HCT116 (cell line): ENCODE measurements at regions not wholly inside any gene's neighbourhood (a gene's known extent, or its start where the extent isn't known, plus 50 kb on each side); places are given as distances from the start of the nearest gene placed in this dataset.
"Not testable (repeated sequence)": the region's sequence is repeated elsewhere in the genome, so short reads cannot be mapped to it uniquely, and the experiment has no call there.

ENCODE experiments used
- RAD21 ChIP-seq: IDR thresholded peaks from 2 replicates; pipeline ENCODE4 v1.6.1; 2012; ENCODE audit warnings: low read depth, mild to moderate bottlenecking
- TF ChIP-seq, protein P1 (sequence below), 3 experiments: fragments of 200-600 bp in 1 of 3; sonication (generic) in 1 of 3; IDR thresholded peaks in 2 of 3; conservative IDR thresholded peaks in 1 of 3; 2 replicates each; pipeline ENCODE4 v1.5.1; 2012 to 2017; ENCODE audit warnings: low read depth in 2 of 3, low read length in 2 of 3, antibody characterized with exemption in 1 of 3, borderline replicate concordance in 1 of 3, control low read depth in 1 of 3, mild to moderate bottlenecking in 1 of 3, mixed read lengths in 1 of 3, mixed run types in 1 of 3, moderate library complexity in 1 of 3; ENCODE audit not compliant: insufficient read depth in 1 of 3

- not testable (repeated sequence) for TF ChIP-seq RAD21
- TF ChIP-seq, protein P1, sequence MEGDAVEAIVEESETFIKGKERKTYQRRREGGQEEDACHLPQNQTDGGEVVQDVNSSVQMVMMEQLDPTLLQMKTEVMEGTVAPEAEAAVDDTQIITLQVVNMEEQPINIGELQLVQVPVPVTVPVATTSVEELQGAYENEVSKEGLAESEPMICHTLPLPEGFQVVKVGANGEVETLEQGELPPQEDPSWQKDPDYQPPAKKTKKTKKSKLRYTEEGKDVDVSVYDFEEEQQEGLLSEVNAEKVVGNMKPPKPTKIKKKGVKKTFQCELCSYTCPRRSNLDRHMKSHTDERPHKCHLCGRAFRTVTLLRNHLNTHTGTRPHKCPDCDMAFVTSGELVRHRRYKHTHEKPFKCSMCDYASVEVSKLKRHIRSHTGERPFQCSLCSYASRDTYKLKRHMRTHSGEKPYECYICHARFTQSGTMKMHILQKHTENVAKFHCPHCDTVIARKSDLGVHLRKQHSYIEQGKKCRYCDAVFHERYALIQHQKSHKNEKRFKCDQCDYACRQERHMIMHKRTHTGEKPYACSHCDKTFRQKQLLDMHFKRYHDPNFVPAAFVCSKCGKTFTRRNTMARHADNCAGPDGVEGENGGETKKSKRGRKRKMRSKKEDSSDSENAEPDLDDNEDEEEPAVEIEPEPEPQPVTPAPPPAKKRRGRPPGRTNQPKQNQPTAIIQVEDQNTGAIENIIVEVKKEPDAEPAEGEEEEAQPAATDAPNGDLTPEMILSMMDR (IDR thresholded peaks at IDR 0.05 in 2 of 3, conservative IDR thresholded peaks at IDR 0.05 in 1 of 3; ENCODE audit: borderline replicate concordance in 1 of 3, insufficient read depth in 1 of 3, low read depth in 2 of 3, low read length in 2 of 3), result not testable (repeated sequence)
Measured at GRCh38 chr17:21783017-21783416, 90.7 kb downstream of the KCNJ18 start.
